DOHH2 (cell line): ENCODE measurements at regions not wholly inside any gene's neighbourhood (a gene's known extent, or its start where the extent isn't known, plus 50 kb on each side); places are given as distances from the start of the nearest gene placed in this dataset.
A peak's percentile ranks its signal among the peaks of the same experiment; 100 is the strongest.

Experiments used
- H3F3A ChIP-seq: fragments of 200-600 bp; sonication (generic), shearing (Covaris generic); 2 replicates; pipeline ENCODE4 v1.6.0; 2016; ENCODE audit warnings: antibody characterized with exemption, mild to moderate bottlenecking; ENCODE audit not compliant: control insufficient read depth, insufficient read depth
- H3K27ac ChIP-seq: fragments of 200-600 bp; sonication (generic); 2 replicates; pipeline ENCODE4 v1.5.1; 2014; ENCODE audit warnings: low read depth, mild to moderate bottlenecking, low read length, moderate library complexity
- H3K27me3 ChIP-seq: fragments of 200-600 bp; sonication (generic); 2 replicates; pipeline ENCODE4 v1.6.1; 2014; ENCODE audit warnings: mild to moderate bottlenecking, low read length, mixed read lengths; ENCODE audit not compliant: control insufficient read depth
- H3K36me3 ChIP-seq: fragments of 200-600 bp; sonication (generic); 2 replicates; pipeline ENCODE4 v1.6.1; 2014; ENCODE audit warnings: mild to moderate bottlenecking, low read length, moderate library complexity, mixed read lengths; ENCODE audit not compliant: control insufficient read depth
- H3K4me1 ChIP-seq: fragments of 200-600 bp; sonication (generic); 2 replicates; pipeline ENCODE4 v1.6.1; 2014; ENCODE audit warnings: mild to moderate bottlenecking, low read length, mixed read lengths; ENCODE audit not compliant: control insufficient read depth
- H3K4me2 ChIP-seq: fragments of 200-600 bp; sonication (generic); 2 replicates; pipeline ENCODE4 v1.6.0; 2014; ENCODE audit warnings: mild to moderate bottlenecking, low read length, moderate library complexity
- H3K4me3 ChIP-seq: fragments of 200-600 bp; sonication (generic); 2 replicates; pipeline ENCODE4 v1.5.1; 2014; ENCODE audit warnings: mild to moderate bottlenecking, low read length, mixed read lengths
- H3K79me2 ChIP-seq: fragments of 200-600 bp; sonication (generic); 2 replicates; pipeline ENCODE4 v1.6.1; 2014; ENCODE audit warnings: mild to moderate bottlenecking, low read length, mixed read lengths; ENCODE audit not compliant: control insufficient read depth
- H3K9me2 ChIP-seq: fragments of 200-600 bp; sonication (generic); replicated peaks from 2 replicates; pipeline ENCODE4 v1.6.1; 2014; ENCODE audit warnings: mild to moderate bottlenecking, low read length, mixed read lengths; ENCODE audit not compliant: control insufficient read depth
- H3K9me3 ChIP-seq: fragments of 200-600 bp; sonication (generic); 2 replicates; pipeline ENCODE4 v1.6.1; 2014; ENCODE audit warnings: antibody characterized with exemption, low read length, mixed read lengths; ENCODE audit not compliant: control insufficient read depth, insufficient read depth
- H4K20me1 ChIP-seq: fragments of 200-600 bp; sonication (generic); 2 replicates; pipeline ENCODE4 v1.6.0; 2014; ENCODE audit warnings: low read depth, mild to moderate bottlenecking, antibody characterized with exemption, low read length, moderate library complexity; ENCODE audit not compliant: control insufficient read depth, insufficient read depth
- CTCF ChIP-seq: fragments of 200-600 bp; sonication (generic); IDR thresholded peaks from one replicate; pipeline ENCODE4 v1.5.1; 2014; ENCODE audit warnings: antibody characterized with exemption, mild to moderate bottlenecking, low read depth, low read length; ENCODE audit not compliant: poor library complexity, severe bottlenecking
- EZH2phosphoT487 ChIP-seq: fragments of 200-600 bp; sonication (generic); IDR thresholded peaks from 2 replicates; pipeline ENCODE4 v1.6.1; 2017; ENCODE audit warnings: borderline replicate concordance, mild to moderate bottlenecking, antibody characterized with exemption, low read length, moderate library complexity, mixed read lengths

- H3K27ac ChIP-seq, result peak overlapping the region; percentile 92
- H3K9me3 ChIP-seq, result peaks cover 4% of the 10 kb centered on the region; the same call in 1 of the 2 replicates
- no peaks in the 10 kb centered on the region for H3K79me2 ChIP-seq
- H3K4me2 ChIP-seq, result peak overlapping the region; percentile 74
- peaks cover 10% of the 10 kb centered on the region; the same call in 1 of the 2 replicates for H3K36me3 ChIP-seq
- peaks cover 57% of the 10 kb centered on the region for H3K4me1 ChIP-seq
- H3F3A ChIP-seq, result peaks cover 33% of the 10 kb centered on the region
- H4K20me1 ChIP-seq, result no peaks in the 10 kb centered on the region
- peak overlapping the region; percentile 76 for H3K4me3 ChIP-seq
- no peaks in the 10 kb centered on the region for H3K27me3 ChIP-seq
- TF ChIP-seq CTCF (no peak), EZH2phosphoT487 (no peak)
- H3K9me2 ChIP-seq, result no peaks in the 10 kb centered on the region
These were observed 631.5 kb downstream of the NYAP2 start for GRCh38 chr2:226030788-226031646.

GRCh38 chr2:226030369-226030768, 630.9 kb downstream of the NYAP2 start:
- TF ChIP-seq EZH2phosphoT487, result no peak
- TF ChIP-seq CTCF, result no peak
- Histone ChIP-seq H3K4me2 (peak overlapping the region; percentile 74), H3K27me3 (no peaks in the 10 kb centered on the region), H3K27ac (peak overlapping the region; percentile 92), H4K20me1 (no peaks in the 10 kb centered on the region), H3K4me3 (peak overlapping the region; percentile 76), H3K9me3 (peaks cover 5% of the 10 kb centered on the region; the same call in 1 of the 2 replicates), H3F3A (peaks cover 33% of the 10 kb centered on the region), H3K9me2 (no peaks in the 10 kb centered on the region), H3K4me1 (peaks cover 51% of the 10 kb centered on the region), H3K36me3 (peaks cover 7% of the 10 kb centered on the region; the same call in 1 of the 2 replicates), H3K79me2 (no peaks in the 10 kb centered on the region)

- no peak for TF ChIP-seq EZH2phosphoT487
- Histone ChIP-seq H3F3A (0 out of 2 replicates have a peak, but pooled peaks cover under 1% of the 10 kb centered on the region), H3K27me3 (no peaks in the 10 kb centered on the region), H3K36me3 (peaks cover 7% of the 10 kb centered on the region; the same call in 1 of the 2 replicates), H3K79me2 (no peaks in the 10 kb centered on the region), H3K27ac (no peak overlapping the region), H3K4me1 (peaks cover 13% of the 10 kb centered on the region), H3K4me3 (no peak overlapping the region), H3K9me3 (peaks cover 7% of the 10 kb centered on the region; the same call in 1 of the 2 replicates), H3K4me2 (no peak overlapping the region), H3K9me2 (no peaks in the 10 kb centered on the region), H4K20me1 (no peaks in the 10 kb centered on the region)
These were observed 624.4 kb downstream of the NYAP2 start for GRCh38 chr2:226023946-226024345.

GRCh38 chr2:226023383-226023782, 623.9 kb downstream of the NYAP2 start:
- H3K27me3 ChIP-seq, result no peaks in the 10 kb centered on the region
- H3K4me2 ChIP-seq, result no peak overlapping the region
- H3K27ac ChIP-seq, result no peak overlapping the region
- peaks cover 7% of the 10 kb centered on the region; the same call in 1 of the 2 replicates for H3K36me3 ChIP-seq
- no peaks in the 10 kb centered on the region for H3K79me2 ChIP-seq
- H3K4me3 ChIP-seq, result no peak overlapping the region
- no peaks in the 10 kb centered on the region for H4K20me1 ChIP-seq
- peaks cover 8% of the 10 kb centered on the region for H3K4me1 ChIP-seq
- TF ChIP-seq EZH2phosphoT487, result no peak
- TF ChIP-seq CTCF, result no peak
- H3K9me2 ChIP-seq, result no peaks in the 10 kb centered on the region
- H3K9me3 ChIP-seq, result peaks cover 12% of the 10 kb centered on the region
- no peaks in the 10 kb centered on the region for H3F3A ChIP-seq
